Suppressor macrophage (primary cell): ENCODE measurements at regions not wholly inside any gene's neighbourhood (a gene's known extent, or its start where the extent isn't known, plus 50 kb on each side); places are given as distances from the start of the nearest gene placed in this dataset.
"Not testable (repeated sequence)": the region's sequence is repeated elsewhere in the genome, so short reads cannot be mapped to it uniquely, and the experiment has no call there.

ENCODE experiments used
- DNase-seq, 4 experiments: peaks; one replicate each; pipeline ENCODE4 v3.0.0-alpha.2; 2020 to 2022

- no peak for DNase-seq
These were observed 298.3 kb downstream of the TRIML1 start for GRCh38 chr4:188437535-188437934.

GRCh38 chr4:188438391-188438824, 299.2 kb downstream of the TRIML1 start:
- DNase-seq: not testable (repeated sequence)

GRCh38 chr4:188439641-188440311, 300.5 kb downstream of the TRIML1 start:
- DNase-seq: no peak

GRCh38 chr4:188444500-188444899, 305.3 kb downstream of the TRIML1 start:
- DNase-seq: no peak

- not testable (repeated sequence) for DNase-seq
These were observed 309.8 kb downstream of the TRIML1 start for GRCh38 chr4:188448996-188449395.

DNA sequence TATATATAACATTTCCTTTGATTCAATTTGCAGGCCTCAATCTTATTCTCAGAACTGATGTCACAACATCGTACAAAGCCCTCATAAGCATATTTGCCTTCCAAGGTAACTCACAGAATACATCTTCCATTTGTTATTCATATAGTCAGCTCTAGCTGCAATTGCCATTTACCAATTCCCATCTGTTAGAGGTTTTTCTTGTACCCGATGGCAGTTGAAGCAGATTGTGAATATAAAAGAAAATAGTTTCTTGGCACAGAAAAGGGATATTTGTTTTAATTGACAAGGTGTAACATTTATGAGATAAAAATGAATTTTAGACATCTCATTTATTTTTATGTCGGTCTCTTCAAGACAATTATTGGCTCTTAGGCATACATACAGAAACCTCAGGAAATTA, 311.3 kb downstream of the TRIML1 start:
- no peak for DNase-seq

GRCh38 chr4:188452097-188452496, 312.9 kb downstream of the TRIML1 start:
- no peak for DNase-seq

DNA sequence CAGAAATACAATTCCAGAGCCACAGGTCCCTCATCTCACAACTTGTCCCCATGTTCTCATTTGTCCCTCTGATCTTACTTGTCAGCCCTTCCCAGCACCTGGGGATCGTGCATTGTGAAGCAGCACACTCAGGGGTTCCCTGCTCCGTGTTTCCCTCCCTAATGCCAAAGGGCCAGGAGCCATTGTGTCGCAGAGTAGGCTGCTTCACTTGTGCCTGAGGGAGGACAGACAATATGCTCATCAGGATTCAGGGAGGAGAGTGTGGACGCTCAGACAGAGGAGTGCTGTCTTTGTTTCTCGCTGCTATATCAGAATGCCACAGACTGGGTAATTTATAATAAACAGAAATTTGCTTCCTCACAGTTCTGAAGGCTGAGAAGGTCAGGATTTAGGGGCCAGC, 315.3 kb downstream of the TRIML1 start:
- no peak for DNase-seq

DNA sequence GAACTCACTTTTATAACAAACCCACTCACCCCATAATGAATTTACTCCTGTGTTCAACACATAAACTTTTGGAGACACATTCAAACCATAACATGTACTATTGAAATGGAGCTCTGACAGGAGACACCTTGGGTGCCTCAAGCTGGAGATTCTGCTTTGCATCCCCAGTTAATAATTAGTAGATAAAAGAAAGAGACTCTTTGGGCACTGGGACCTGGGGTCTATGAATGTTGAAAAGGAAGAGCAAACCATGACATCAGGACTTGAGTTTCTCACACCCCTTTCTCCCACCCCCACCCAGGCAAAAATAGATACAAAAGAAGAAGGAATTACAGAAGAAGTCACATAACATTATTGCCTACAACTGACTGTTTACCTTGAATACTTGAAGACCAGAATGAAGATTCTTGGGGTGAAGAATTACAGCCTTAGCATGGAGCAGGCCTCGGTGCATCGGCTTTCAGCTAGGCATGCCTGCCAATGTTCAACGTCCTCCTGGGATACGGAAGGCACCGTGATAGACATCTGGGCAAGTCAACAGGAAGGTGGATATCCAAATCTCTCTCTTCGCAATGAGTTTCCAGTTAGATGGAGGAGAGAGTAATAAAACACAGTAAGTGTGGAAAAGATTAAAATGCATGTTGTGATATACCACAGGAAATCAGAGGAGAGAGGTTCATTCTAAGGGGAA, 316.0 kb downstream of the TRIML1 start:
- DNase-seq: no peak

- DNase-seq: no peak
These were observed 320.1 kb downstream of the TRIML1 start for GRCh38 chr4:188459381-188459780.

DNA sequence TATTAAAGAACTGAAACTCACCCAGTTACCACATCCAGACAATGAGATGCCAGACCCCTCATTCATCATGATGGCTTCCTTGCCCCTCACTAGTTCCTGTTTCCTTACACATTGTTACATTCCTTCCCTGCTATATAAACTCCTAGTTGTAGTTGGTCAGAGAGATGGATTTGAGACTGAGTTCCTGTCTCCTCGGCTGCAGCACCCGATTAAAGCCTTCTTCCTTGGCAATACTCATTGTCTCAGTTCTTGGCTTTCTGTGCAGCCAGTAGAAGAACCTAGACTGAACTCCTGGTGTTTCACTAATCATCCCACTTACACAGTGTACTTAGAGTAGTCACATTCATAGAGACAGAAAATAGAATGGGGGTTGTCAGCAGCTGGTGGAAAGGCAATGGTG, 324.7 kb downstream of the TRIML1 start:
- DNase-seq: no peak

DNA sequence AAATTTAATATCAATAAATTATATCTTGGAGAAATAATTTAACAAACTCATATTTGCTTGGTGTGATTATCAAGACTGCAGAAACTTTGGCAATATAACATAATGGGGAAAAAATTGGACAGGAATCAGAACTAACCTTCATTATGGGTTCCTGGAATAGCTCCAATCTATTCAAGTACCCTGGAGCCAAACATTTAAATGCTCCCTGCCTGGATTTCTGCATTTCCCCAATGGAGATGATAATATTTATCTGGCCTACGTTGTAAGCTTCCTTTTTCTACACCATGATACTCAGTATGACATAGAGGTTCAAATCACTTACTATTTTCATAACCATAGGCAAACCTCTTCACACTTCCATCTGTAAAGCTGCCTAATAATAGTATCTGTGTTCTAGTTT, 326.8 kb downstream of the TRIML1 start:
- no peak for DNase-seq

DNA sequence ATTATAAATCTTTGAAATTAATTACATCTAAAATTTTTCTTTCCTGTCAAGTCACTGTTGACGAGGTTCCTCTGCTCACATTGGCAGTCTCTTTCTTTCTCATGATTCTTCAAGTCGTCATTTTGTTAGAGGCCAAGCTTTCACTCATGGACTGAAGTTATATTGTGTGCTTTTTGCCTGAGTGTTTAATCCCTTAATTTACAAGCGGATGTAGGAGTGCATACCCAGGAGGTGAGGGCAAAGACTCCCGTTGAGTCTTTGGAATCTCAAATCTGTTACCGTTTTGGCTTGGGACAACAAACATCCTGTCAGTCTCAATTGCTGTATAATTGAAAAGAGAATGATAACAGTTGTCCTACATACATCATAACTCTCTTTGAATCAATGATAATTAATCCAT, 345.0 kb downstream of the TRIML1 start:
- DNase-seq: no peak

GRCh38 chr4:188485906-188486305, 346.7 kb downstream of the TRIML1 start:
- no peak for DNase-seq

DNA sequence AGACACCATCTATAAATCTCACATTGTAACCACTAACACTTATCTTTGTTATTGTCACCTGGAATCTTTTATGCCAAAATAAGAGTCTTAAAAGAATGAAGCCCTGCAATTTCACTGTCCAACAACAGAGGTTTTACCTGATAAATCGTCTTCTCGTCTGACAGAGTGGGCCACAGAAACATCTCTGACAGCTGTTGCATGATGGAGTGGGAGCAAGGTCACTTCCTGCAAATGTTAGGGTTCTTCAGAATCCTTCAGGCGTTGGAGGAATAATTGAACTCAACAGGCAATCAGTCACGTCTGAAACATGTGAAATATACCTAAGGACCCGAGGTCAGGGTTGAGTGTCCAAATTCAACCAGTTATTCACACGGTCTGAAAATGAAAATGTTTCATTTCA, 353.6 kb downstream of the TRIML1 start:
- DNase-seq: no peak

GRCh38 chr4:188495169-188495568, 355.9 kb downstream of the TRIML1 start:
- no peak for DNase-seq

- no peak for DNase-seq
These were observed 372.2 kb downstream of the TRIML1 start for GRCh38 chr4:188511431-188511830.

DNA sequence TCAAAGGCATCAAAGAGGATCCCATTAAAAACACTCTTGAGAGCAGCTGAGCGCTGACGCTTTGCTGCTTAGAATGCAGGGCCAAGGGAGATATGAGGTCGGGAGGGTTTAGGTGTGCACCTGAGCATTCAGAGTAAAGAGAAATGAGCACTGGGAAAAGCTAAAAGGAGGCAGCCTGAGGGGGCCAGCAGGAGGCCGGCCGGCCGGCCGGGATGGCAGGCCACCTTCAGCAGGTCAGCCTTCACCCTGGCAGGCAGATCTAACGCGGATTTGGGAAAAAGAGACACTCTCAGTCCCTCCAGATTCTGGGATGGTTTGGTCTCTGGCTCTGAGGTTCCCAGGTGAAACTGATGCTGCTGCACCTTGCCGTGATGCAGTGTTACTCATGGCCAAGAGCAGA, 393.5 kb downstream of the TRIML1 start:
- no peak for DNase-seq

- no peak for DNase-seq
These were observed 395.1 kb downstream of the TRIML1 start for GRCh38 chr4:188534297-188534696.

DNA sequence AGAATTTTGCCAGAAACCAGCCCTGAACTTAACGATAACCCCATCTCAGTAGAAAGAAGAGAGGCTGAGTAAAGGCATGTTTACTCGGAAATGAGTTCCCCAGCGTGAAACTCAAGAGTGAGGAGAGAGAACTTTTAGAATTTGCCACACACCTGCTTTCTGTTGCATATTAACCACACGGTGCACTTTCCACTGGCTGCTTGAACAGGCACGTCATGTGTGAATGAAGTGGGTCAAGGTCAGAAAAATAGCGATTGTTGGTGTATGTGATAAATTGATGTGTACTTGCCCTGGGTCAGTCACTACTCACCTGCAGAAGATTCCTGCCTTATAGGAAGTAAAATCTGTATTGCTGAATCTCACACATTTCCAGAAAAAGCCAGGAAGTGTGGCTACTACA, 395.7 kb downstream of the TRIML1 start:
- no peak for DNase-seq

GRCh38 chr4:188536826-188537225, 397.6 kb downstream of the TRIML1 start:
- DNase-seq: no peak

DNA sequence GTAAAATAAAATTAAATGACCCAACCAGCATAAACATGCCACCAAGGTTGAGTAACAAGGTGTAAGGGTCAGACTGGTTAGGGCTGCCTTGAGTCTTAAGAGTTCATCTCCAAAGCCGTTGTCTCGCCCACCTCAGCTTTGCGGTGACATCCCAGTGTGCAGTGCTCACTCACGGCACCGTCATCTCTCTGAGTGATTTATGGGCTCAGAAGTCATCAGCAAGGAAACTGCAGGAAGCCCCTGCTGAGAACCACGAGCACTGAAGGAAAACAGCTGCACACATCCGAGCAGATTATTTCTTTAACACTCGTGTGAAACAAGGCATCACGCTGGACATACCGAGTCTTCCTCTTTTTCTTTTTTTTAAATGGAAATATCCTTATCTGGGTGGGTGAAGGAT, 411.1 kb downstream of the TRIML1 start:
- no peak for DNase-seq

- no peak for DNase-seq
These were observed 411.9 kb downstream of the TRIML1 start for GRCh38 chr4:188551156-188551555.

DNA sequence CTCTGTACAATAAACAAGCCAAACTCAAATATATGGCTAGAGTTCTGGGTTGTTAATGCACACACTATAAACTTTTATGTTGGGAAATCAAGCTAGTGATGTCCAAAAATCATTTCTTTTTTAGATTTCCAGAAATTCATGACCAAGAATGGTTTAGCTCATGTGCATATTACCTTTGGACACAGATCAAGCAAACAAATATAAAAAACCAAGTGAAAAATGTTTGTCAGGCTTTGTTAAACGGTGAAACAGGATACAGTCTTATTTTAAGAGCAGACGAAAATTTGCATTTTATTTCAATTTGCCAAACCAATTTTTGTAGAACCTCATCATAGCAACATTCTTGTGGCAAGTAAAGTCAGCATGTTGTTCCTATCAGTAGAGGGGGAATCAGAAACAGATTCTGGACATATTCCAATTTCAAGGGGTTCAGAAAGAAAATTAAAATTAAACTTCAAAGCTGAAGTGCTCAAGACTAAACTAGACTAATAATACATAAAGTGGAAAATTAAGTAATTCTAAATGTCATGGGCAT, 413.6 kb downstream of the TRIML1 start:
- DNase-seq: no peak
